PC-9 (cell line): ENCODE measurements at regions not wholly inside any gene's neighbourhood (a gene's known extent, or its start where the extent isn't known, plus 50 kb on each side); places are given as distances from the start of the nearest gene placed in this dataset.
"Not testable (repeated sequence)": the region's sequence is repeated elsewhere in the genome, so short reads cannot be mapped to it uniquely, and the experiment has no call there.

ENCODE experiments used
- BruUV-seq: library from RNA; stranded (reverse); fragments of 400-500 nt; replicated peaks from 2 replicates; lab custom pipeline; 2021; lab: Mats Ljungman, UMichigan
- CTCF ChIA-PET: fragments of 300-600 bp; sonication (Branson Sonifier 250); formaldehyde crosslinking; loops from one replicate; lab custom pipeline; 2022; ENCODE audit warnings: antibody characterized with exemption; lab: Charles Lee
- POLR2A ChIA-PET: fragments of 300-600 bp; sonication (Branson Sonifier 250); formaldehyde crosslinking; loops from one replicate; lab custom pipeline; 2022; ENCODE audit warnings: antibody characterized with exemption; ENCODE audit not compliant: unreplicated experiment; lab: Charles Lee
- DNase-seq, 2 experiments: peaks; one replicate each; pipeline versions ENCODE4 v3.0.0 to v3.0.0-alpha.2; 2015 to 2022; ENCODE audit warnings: mixed read lengths in 1 of 2
- H2AFZ ChIP-seq: fragments of 200-600 bp; sonication (generic); 2 replicates; pipeline ENCODE4 v1.8.1; 2017; ENCODE audit warnings: antibody characterized with exemption
- H3F3A ChIP-seq: fragments of 200-600 bp; sonication (generic); 2 replicates; pipeline ENCODE4 v1.8.1; 2017; ENCODE audit warnings: antibody characterized with exemption, mild to moderate bottlenecking, low read depth; ENCODE audit not compliant: insufficient read depth
- H3K27ac ChIP-seq: fragments of 200-600 bp; sonication (generic); 2 replicates; pipeline ENCODE4 v1.6.1; 2016; ENCODE audit warnings: mixed run types
- H3K27me3 ChIP-seq: fragments of 200-600 bp; sonication (generic); 2 replicates; pipeline ENCODE4 v1.6.1; 2016; ENCODE audit warnings: low read depth, mixed run types; ENCODE audit not compliant: insufficient read depth
- H3K36me3 ChIP-seq: fragments of 200-600 bp; sonication (generic); 2 replicates; pipeline ENCODE4 v1.6.1; 2016; ENCODE audit warnings: low read depth, mixed run types
- H3K4me1 ChIP-seq: fragments of 200-600 bp; sonication (generic); replicated peaks from 2 replicates; pipeline ENCODE4 v1.6.1; 2016; ENCODE audit warnings: mixed run types; ENCODE audit not compliant: insufficient read depth
- H3K4me2 ChIP-seq: fragments of 200-600 bp; sonication (generic); 2 replicates; pipeline ENCODE4 v1.6.1; 2017; ENCODE audit warnings: mixed run types
- H3K4me3 ChIP-seq: fragments of 200-600 bp; sonication (generic); 2 replicates; pipeline ENCODE4 v1.6.1; 2016; ENCODE audit warnings: mixed run types
- H3K79me2 ChIP-seq: fragments of 200-600 bp; sonication (generic); 2 replicates; pipeline ENCODE4 v1.6.1; 2017; ENCODE audit warnings: low read depth, mixed run types
- H3K9me2 ChIP-seq: fragments of 200-600 bp; sonication (generic); 2 replicates; pipeline ENCODE4 v1.8.1; 2017; ENCODE audit warnings: mild to moderate bottlenecking; ENCODE audit not compliant: insufficient read depth
- H3K9me3 ChIP-seq: fragments of 200-600 bp; sonication (generic); 2 replicates; pipeline ENCODE4 v1.8.1; 2016; ENCODE audit warnings: low read depth; ENCODE audit not compliant: insufficient read depth
- H4K20me1 ChIP-seq: fragments of 200-600 bp; sonication (generic); 2 replicates; pipeline ENCODE4 v1.8.1; 2017; ENCODE audit not compliant: insufficient read depth
- EZH2 ChIP-seq: fragments of 200-600 bp; sonication (generic); IDR thresholded peaks from 2 replicates; pipeline ENCODE4 v1.8.0; 2017; ENCODE audit warnings: antibody characterized with exemption, low read depth
- intact Hi-C: fragments of 100-400 bp; cut with micrococcal nuclease; formaldehyde crosslinking; loops from one replicate; pipeline ENCODE4 v1.10.0; 2022; ENCODE audit not compliant: unreplicated experiment

GRCh38 chr4:22624002-22624401, 68.7 kb upstream of the GBA3 start:
- H3K27ac ChIP-seq, BruUV-seq, H3K9me3 ChIP-seq, DNase-seq, H3K4me2 ChIP-seq, H3K36me3 ChIP-seq, H3K27me3 ChIP-seq, H3K4me1 ChIP-seq, H2AFZ ChIP-seq, CTCF ChIA-PET, POLR2A ChIA-PET, H3K79me2 ChIP-seq, H3K4me3 ChIP-seq, H3F3A ChIP-seq, intact Hi-C loops, H3K9me2 ChIP-seq, H4K20me1 ChIP-seq: not testable (repeated sequence)

GRCh38 chr4:22625311-22625710, 67.4 kb upstream of the GBA3 start:
- H3K27ac ChIP-seq: no peak overlapping the region
- no peaks in the 10 kb centered on the region for H3K27me3 ChIP-seq
- H3K79me2 ChIP-seq: no peaks in the 10 kb centered on the region
- no peaks in the 10 kb centered on the region for H4K20me1 ChIP-seq
- CTCF ChIA-PET: no interaction called here
- no peak overlapping the region for H3K4me3 ChIP-seq
- H3F3A ChIP-seq: no peaks in the 10 kb centered on the region
- DNase-seq: no peak
- no peak for TF ChIP-seq EZH2
- H3K4me1 ChIP-seq: no peaks in the 10 kb centered on the region
- H3K4me2 ChIP-seq: no peak overlapping the region
- BruUV-seq: no TSS peak
- no peaks in the 10 kb centered on the region for H3K9me2 ChIP-seq
- H3K36me3 ChIP-seq: no peaks in the 10 kb centered on the region
- POLR2A ChIA-PET: no interaction called here
- H3K9me3 ChIP-seq: no peaks in the 10 kb centered on the region
- no peak overlapping the region for H2AFZ ChIP-seq
- intact Hi-C loops: no loop called here

- DNase-seq, CTCF ChIA-PET, H4K20me1 ChIP-seq, intact Hi-C loops, BruUV-seq, H3F3A ChIP-seq, H3K9me3 ChIP-seq, H3K27ac ChIP-seq, H3K27me3 ChIP-seq, H3K4me1 ChIP-seq, H3K79me2 ChIP-seq, POLR2A ChIA-PET, H2AFZ ChIP-seq, H3K9me2 ChIP-seq, H3K36me3 ChIP-seq, H3K4me3 ChIP-seq, H3K4me2 ChIP-seq: not testable (repeated sequence)
These were observed 64.9 kb upstream of the GBA3 start for GRCh38 chr4:22627851-22628250.

GRCh38 chr4:22630161-22630975, 62.4 kb upstream of the GBA3 start:
- H3K4me3 ChIP-seq, DNase-seq, H3K4me2 ChIP-seq, H3K9me3 ChIP-seq, POLR2A ChIA-PET, H3F3A ChIP-seq, H2AFZ ChIP-seq, BruUV-seq, H3K27ac ChIP-seq, H3K79me2 ChIP-seq, H3K36me3 ChIP-seq, H3K9me2 ChIP-seq, CTCF ChIA-PET, intact Hi-C loops, H3K27me3 ChIP-seq, H3K4me1 ChIP-seq, H4K20me1 ChIP-seq: not testable (repeated sequence)

GRCh38 chr4:22631167-22631566, 61.6 kb upstream of the GBA3 start:
- CTCF ChIA-PET, H4K20me1 ChIP-seq, H3F3A ChIP-seq, H3K27ac ChIP-seq, H3K79me2 ChIP-seq, DNase-seq, H3K4me3 ChIP-seq, H3K4me1 ChIP-seq, intact Hi-C loops, POLR2A ChIA-PET, H3K36me3 ChIP-seq, H3K27me3 ChIP-seq, H3K4me2 ChIP-seq, BruUV-seq, H3K9me3 ChIP-seq, H2AFZ ChIP-seq, H3K9me2 ChIP-seq: not testable (repeated sequence)
